Natural killer cell (primary cell): ENCODE measurements at regions not wholly inside any gene's neighbourhood (a gene's known extent, or its start where the extent isn't known, plus 50 kb on each side); places are given as distances from the start of the nearest gene placed in this dataset.
"Not testable (repeated sequence)": the region's sequence is repeated elsewhere in the genome, so short reads cannot be mapped to it uniquely, and the experiment has no call there.

Experiments
- ATAC-seq, 3 donors: fragments of 150-1000 bp in 2 of 3; fragments of 200-7000 bp in 1 of 3; cut with Tn5 transposase; 1 replicate in 1 of 3; 2 replicates in 2 of 3; pipeline ENCODE4 v1.10.0; 2021; ENCODE audit warnings: mild to moderate bottlenecking in 2 of 3, moderate library complexity in 2 of 3
- DNase-seq, 2 donors: peaks; one replicate each; pipeline versions ENCODE4 v3.0.0 to v3.0.0-alpha.2; 2013 to 2021; ENCODE audit warnings: mixed read lengths in 1 of 2
- H3K27ac ChIP-seq: one replicate; pipeline ENCODE4 v1.5.1; 2013; ENCODE audit warnings: mild to moderate bottlenecking, low read length
- H3K27me3 ChIP-seq: one replicate; pipeline ENCODE4 v1.6.1; 2013; ENCODE audit warnings: low read length; ENCODE audit not compliant: control insufficient read depth, insufficient read depth
- H3K36me3 ChIP-seq: one replicate; pipeline ENCODE4 v1.6.1; 2013; ENCODE audit warnings: low read length; ENCODE audit not compliant: control insufficient read depth, insufficient read depth
- H3K4me1 ChIP-seq: one replicate; pipeline ENCODE4 v1.6.1; 2013; ENCODE audit warnings: low read length; ENCODE audit not compliant: control insufficient read depth, insufficient read depth
- H3K4me3 ChIP-seq: one replicate; pipeline ENCODE4 v1.5.1; 2013; ENCODE audit warnings: low read length
- H3K9me3 ChIP-seq: one replicate; pipeline ENCODE4 v1.6.1; 2013; ENCODE audit warnings: low read length; ENCODE audit not compliant: control insufficient read depth, insufficient read depth
- H3K27ac Mint-ChIP-seq, 2 donors: one replicate each; pipeline ENCODE4 v1.8.0; 2022; ENCODE audit warnings: mild to moderate bottlenecking in 2 of 2, mixed read lengths in 2 of 2, moderate library complexity in 1 of 2
- H3K27me3 Mint-ChIP-seq, 2 donors: one replicate each; pipeline ENCODE4 v1.8.0; 2022; ENCODE audit warnings: low read depth in 2 of 2, mixed read lengths in 2 of 2
- H3K36me3 Mint-ChIP-seq: one replicate; pipeline ENCODE4 v1.8.0; 2022; ENCODE audit warnings: mixed read lengths
- H3K4me1 Mint-ChIP-seq, 2 donors: one replicate each; pipeline ENCODE4 v1.8.0; 2022; ENCODE audit warnings: mixed read lengths in 2 of 2
- H3K4me3 Mint-ChIP-seq: one replicate; pipeline ENCODE4 v1.8.0; 2022; ENCODE audit warnings: mild to moderate bottlenecking, moderate library complexity, mixed read lengths
- H3K9me3 Mint-ChIP-seq, 2 donors: one replicate each; pipeline ENCODE4 v1.8.0; 2022; ENCODE audit warnings: mixed read lengths in 2 of 2
- CTCF ChIP-seq: fragments of 200-600 bp; IDR thresholded peaks from one replicate; pipeline ENCODE4 v1.8.0; 2022; ENCODE audit warnings: antibody characterized with exemption
- WGBS: methylation state at CpG from one replicate; pipeline ENCODE4 v1.1.7; 2013; ENCODE audit warnings: missing lambda C conversion rate; ENCODE audit not compliant: insufficient coverage; 5-methylcytosine and 5-hydroxymethylcytosine counted together
- intact Hi-C: fragments of 100-400 bp; cut with micrococcal nuclease; formaldehyde crosslinking; loops from one replicate; pipeline ENCODE4 v1.14.2; 2022

GRCh38 chr2:76174505-76174904, 463.8 kb upstream of the GCFC2 start:
- H3K36me3 ChIP-seq = no peaks in the 10 kb centered on the region
- WGBS = 13% methylated on average over 1 of the region's 2 CpGs
- no peak for ATAC-seq
- Mint-ChIP-seq H3K27me3 (no peaks in the 10 kb centered on the region), H3K4me3 (no peak overlapping the region), H3K9me3 (peaks cover 37 to 44% of the 10 kb centered on the region in 2 donors), H3K27ac (no peak overlapping the region), H3K4me1 (no peaks in the 10 kb centered on the region), H3K36me3 (peaks cover 41% of the 10 kb centered on the region)
- no peaks in the 10 kb centered on the region for H3K4me1 ChIP-seq
- H3K27me3 ChIP-seq = no peaks in the 10 kb centered on the region
- intact Hi-C loops = no loop called here
- no peak for DNase-seq
- no peak overlapping the region for H3K27ac ChIP-seq
- no peak overlapping the region for H3K4me3 ChIP-seq
- peaks cover 7% of the 10 kb centered on the region for H3K9me3 ChIP-seq
- TF ChIP-seq CTCF = no peak

- H3K4me1 ChIP-seq, H3K36me3 ChIP-seq, H3K27me3 Mint-ChIP-seq, H3K4me1 Mint-ChIP-seq, H3K4me3 ChIP-seq, H3K4me3 Mint-ChIP-seq, ATAC-seq, intact Hi-C loops, H3K27me3 ChIP-seq, DNase-seq, H3K9me3 ChIP-seq, H3K27ac ChIP-seq, H3K27ac Mint-ChIP-seq: not testable (repeated sequence)
- 0% methylated on average over 1 of the region's 1 CpG for WGBS
- Mint-ChIP-seq H3K9me3 (peaks cover 30 to 35% of the 10 kb centered on the region in 2 donors), H3K36me3 (peaks cover 32% of the 10 kb centered on the region)
Measured at GRCh38 chr2:76173206-76173605, 462.5 kb upstream of the GCFC2 start.

- H3K4me1 ChIP-seq, H3K27ac Mint-ChIP-seq, DNase-seq, H3K4me1 Mint-ChIP-seq, H3K27ac ChIP-seq, intact Hi-C loops, H3K4me3 Mint-ChIP-seq, H3K27me3 Mint-ChIP-seq, H3K27me3 ChIP-seq, H3K4me3 ChIP-seq, H3K9me3 ChIP-seq, H3K36me3 ChIP-seq, ATAC-seq: not testable (repeated sequence)
- Mint-ChIP-seq H3K9me3 (peaks cover 29 to 32% of the 10 kb centered on the region in 2 donors), H3K36me3 (peaks cover 32% of the 10 kb centered on the region)
Measured at GRCh38 chr2:76172154-76172595, 461.5 kb upstream of the GCFC2 start.

GRCh38 chr2:76170856-76171255, 460.1 kb upstream of the GCFC2 start:
- no peaks in the 10 kb centered on the region for H3K27me3 ChIP-seq
- no peaks in the 10 kb centered on the region for H3K9me3 ChIP-seq
- TF ChIP-seq CTCF = no peak
- no peak for DNase-seq
- Mint-ChIP-seq H3K4me3 (no peak overlapping the region), H3K27ac (no peak overlapping the region), H3K27me3 (no peaks in the 10 kb centered on the region), H3K4me1 (no peaks in the 10 kb centered on the region), H3K9me3 (peaks cover 24 to 32% of the 10 kb centered on the region in 2 donors), H3K36me3 (peaks cover 32% of the 10 kb centered on the region)
- H3K4me3 ChIP-seq = no peak overlapping the region
- H3K27ac ChIP-seq = no peak overlapping the region
- no peaks in the 10 kb centered on the region for H3K36me3 ChIP-seq
- intact Hi-C loops = no loop called here
- 49% methylated on average over 2 of the region's 2 CpGs for WGBS
- no peaks in the 10 kb centered on the region for H3K4me1 ChIP-seq
- ATAC-seq = no peak

- Histone ChIP-seq H3K36me3 (no peaks in the 10 kb centered on the region), H3K27me3 (no peaks in the 10 kb centered on the region), H3K4me3 (no peak overlapping the region), H3K27ac (no peak overlapping the region), H3K4me1 (no peaks in the 10 kb centered on the region), H3K9me3 (no peaks in the 10 kb centered on the region)
- DNase-seq (no peak), ATAC-seq (no peak)
- Mint-ChIP-seq H3K4me1 (no peaks in the 10 kb centered on the region), H3K36me3 (peaks cover 27% of the 10 kb centered on the region), H3K27me3 (no peaks in the 10 kb centered on the region), H3K9me3 (peaks cover 21 to 25% of the 10 kb centered on the region in 2 donors), H3K4me3 (no peak overlapping the region), H3K27ac (no peak overlapping the region)
- no CpG with 5 or more reads among the region's 1 CpG for WGBS
- intact Hi-C loops = no loop called here
- no peak for TF ChIP-seq CTCF
Measured at GRCh38 chr2:76170009-76170384, 459.3 kb upstream of the GCFC2 start.
